OCI-M2 (cell line): ENCODE measurements at regions not wholly inside any gene's neighbourhood (a gene's known extent, or its start where the extent isn't known, plus 50 kb on each side); places are given as distances from the start of the nearest gene placed in this dataset.
"Not testable (repeated sequence)": the region's sequence is repeated elsewhere in the genome, so short reads cannot be mapped to it uniquely, and the experiment has no call there.

Experiments used
- DNase-seq: peaks from one replicate; lab custom pipeline; 2025; ENCODE audit not compliant: unreplicated experiment; lab: John Stamatoyannopoulos, UW

GRCh38 chr14:81738946-81739659 lies 205.4 kb upstream of the SEL1L start:
- DNase-seq, result no peak

GRCh38 chr14:81743605-81744004 lies 210.0 kb upstream of the SEL1L start:
- DNase-seq, result no peak

- no peak for DNase-seq
These were observed 217.5 kb upstream of the SEL1L start for GRCh38 chr14:81751198-81751597.

- DNase-seq, result no peak
These were observed 225.9 kb upstream of the SEL1L start for GRCh38 chr14:81759541-81759940.

DNA sequence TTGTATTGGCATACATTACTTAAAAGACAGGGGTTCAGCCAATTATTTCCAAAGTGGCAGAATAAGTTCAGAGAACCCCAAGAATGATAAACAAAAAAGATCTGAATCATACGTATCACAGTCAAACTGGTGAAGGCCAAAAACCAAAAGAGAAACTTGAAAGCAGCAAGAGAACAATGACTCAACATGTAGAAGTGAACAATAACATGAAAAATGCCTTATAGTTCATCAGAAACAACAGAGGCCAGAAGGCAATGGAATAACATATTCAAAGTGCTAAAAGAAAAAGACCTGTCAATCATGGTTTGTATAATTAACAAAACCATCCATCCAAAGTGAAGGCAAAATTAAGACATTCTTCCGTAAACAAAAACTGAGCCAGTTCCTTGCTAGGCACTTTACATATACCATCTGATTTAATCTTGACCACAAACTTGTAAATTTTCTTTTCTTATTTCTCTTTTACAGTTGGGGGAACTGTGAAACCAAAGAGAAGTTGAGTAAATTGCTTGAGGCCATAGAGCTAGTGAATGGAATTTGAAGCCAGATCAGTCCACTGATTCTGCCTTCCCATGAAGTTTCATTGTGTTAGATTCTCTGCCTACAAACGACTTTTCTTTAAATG lies 232.1 kb upstream of the SEL1L start:
- no peak for DNase-seq

GRCh38 chr14:81766321-81766915 lies 232.8 kb upstream of the SEL1L start:
- no peak for DNase-seq

DNA sequence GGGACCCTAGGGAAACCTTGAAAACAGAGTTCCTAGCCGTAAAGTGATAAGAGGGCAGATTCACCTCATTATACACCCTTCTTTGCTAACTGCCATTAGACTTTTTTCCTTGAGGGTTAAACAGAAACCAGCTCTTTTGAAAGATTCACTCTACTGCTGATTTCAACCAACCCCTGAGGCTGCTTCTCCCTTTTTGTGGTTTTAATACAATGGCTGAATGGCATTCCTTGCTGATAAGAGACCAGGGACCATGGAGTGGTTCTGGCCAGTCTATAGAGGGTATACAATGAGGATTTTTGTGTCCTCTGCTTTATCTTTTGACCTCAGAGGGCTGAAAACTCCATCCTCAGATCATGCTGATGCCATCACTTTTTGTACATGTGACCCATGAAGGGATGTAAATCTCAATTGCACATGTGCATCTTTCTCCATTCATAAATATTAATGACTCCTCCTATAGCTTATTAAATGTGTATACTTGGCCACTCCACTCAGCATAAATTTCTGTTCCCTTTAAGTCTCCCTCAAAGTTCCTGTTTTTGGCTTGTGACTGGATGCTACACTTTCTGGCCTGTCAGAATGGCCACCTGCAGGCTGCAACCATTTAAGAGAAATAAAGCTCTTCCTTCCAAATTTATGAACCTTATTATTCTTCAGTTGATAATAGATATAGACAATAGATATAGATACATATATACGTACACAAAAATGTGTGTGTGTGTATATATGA lies 233.8 kb upstream of the SEL1L start:
- DNase-seq, result no peak

DNA sequence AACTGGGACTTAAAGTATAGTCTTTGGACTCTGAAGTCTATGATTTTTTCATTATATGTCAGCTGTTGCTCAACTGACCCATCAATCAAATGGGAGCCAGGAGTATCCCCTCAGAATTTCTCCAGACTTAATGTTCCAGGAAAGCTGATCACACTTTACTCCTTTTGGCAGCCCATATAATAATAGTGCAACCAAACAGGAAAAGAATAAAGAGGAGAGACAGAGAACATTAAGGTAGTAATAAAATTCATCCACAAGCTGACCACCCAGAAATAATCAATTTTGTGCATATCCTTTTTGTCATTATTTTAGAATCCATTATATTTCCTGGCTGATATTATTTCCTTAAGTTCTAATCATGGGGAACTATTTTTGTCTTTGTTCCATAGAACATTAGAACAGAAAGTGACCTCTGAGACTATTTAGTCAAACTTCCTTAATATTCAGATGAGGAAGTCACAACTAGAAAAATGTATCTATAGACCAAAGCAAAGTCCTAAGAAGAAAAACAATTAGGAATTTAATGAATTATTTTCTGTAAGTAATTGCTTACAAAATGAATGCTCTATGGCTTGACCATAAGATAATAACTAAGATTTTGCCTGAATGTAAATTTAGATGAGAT lies 238.1 kb upstream of the SEL1L start:
- DNase-seq, result no peak

GRCh38 chr14:81772381-81772780 lies 238.7 kb upstream of the SEL1L start:
- no peak for DNase-seq

GRCh38 chr14:81776531-81776930 lies 242.9 kb upstream of the SEL1L start:
- DNase-seq, result no peak

DNA sequence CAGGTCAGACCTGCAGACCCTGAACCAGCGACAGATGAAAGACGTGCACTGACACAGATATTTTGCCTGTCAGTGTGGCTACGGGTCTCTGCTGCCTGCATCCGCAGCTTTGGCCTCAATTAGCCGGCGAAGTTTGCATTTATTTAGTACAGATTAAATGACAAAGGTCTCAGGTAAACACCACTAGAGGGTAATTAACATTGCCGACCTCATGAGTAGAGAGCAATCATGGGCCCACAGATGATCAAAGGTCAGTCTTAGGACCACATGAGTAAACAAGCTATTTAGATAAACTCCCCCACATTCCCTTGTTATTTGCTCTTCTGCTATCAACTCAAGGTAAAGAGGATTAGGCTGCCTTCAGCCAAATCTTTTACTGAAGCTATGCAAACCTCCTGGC lies 248.1 kb upstream of the SEL1L start:
- not testable (repeated sequence) for DNase-seq

- DNase-seq, result no peak
These were observed 250.4 kb upstream of the SEL1L start for GRCh38 chr14:81784084-81784483.

- DNase-seq, result no peak
These were observed 263.7 kb upstream of the SEL1L start for GRCh38 chr14:81797315-81797714.

DNA sequence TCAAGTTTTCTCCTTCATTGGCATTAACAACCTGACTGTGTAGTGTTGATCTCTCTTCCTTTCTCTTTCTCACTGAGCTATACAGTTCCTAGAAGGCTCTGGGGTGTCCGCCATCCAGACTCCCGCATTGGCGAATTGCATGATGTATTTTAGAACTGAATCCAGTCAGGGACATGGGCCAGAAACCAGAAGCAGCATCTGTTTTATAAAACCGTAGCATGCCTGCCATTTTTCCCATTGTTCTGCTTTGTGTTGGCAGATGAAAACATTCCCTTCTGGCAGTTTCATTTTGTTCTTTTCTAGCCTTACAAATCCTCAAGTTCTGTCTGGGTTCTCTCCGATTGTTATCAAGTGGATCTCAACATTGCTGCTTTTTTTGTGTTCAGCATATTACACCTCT lies 268.3 kb upstream of the SEL1L start:
- no peak for DNase-seq

DNA sequence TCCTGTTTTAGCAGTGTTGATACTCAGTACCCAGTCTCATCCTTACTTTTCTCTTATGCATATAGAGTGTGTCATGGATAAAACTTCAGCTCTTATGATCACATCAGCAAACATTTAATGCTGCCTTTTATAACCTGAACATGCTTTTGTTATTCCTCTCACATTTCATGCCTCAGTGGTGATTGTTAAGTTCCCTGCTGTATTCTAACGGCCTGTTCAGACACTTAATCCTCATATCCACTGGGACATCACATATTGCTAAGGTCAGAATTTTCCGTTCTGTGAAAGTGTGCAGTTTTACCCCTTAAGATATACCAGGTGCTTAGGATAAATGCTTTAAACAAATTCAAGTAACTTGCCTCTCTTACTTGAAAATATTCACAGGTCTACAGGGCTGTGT lies 268.7 kb upstream of the SEL1L start:
- no peak for DNase-seq

- DNase-seq, result no peak
These were observed 272.1 kb upstream of the SEL1L start for GRCh38 chr14:81805785-81806184.

- no peak for DNase-seq
These were observed 278.1 kb upstream of the SEL1L start for GRCh38 chr14:81811705-81812269.

- DNase-seq, result no peak
These were observed 284.6 kb upstream of the SEL1L start for GRCh38 chr14:81818271-81818670.

GRCh38 chr14:81819344-81819743 lies 285.7 kb upstream of the SEL1L start:
- no peak for DNase-seq

DNA sequence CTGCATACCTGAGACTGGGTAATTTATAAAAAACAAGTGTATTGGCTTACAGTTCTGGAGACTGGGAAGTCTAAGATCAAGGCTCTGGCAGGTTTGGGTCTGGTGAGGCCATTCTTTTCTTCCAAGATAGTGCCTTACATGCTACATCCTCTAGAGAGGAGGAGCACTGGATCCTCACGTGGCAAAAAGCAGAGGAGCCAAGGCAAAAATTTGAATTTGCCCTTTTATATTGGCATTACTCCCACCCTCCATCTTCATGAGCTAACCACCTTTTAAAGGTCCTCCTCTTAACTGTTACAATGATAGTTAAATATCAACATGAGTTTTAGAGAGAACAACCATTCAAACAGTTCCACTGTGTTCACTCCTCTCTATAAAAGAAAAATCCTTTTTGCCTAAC lies 286.3 kb upstream of the SEL1L start:
- no peak for DNase-seq

GRCh38 chr14:81826081-81826480 lies 292.4 kb upstream of the SEL1L start:
- DNase-seq, result no peak
